Neural crest cell (in vitro differentiated cells): ENCODE measurements at regions not wholly inside any gene's neighbourhood (a gene's known extent, or its start where the extent isn't known, plus 50 kb on each side); places are given as distances from the start of the nearest gene placed in this dataset.
"Not testable (repeated sequence)": the region's sequence is repeated elsewhere in the genome, so short reads cannot be mapped to it uniquely, and the experiment has no call there.

Experiments used
- DNase-seq: peaks from one replicate; pipeline ENCODE4 v3.0.0; 2021; ENCODE audit warnings: low read depth, mixed read lengths, low spot score
- H3K27ac Mint-ChIP-seq: one replicate; pipeline ENCODE4 v1.8.0; 2021; ENCODE audit warnings: mild to moderate bottlenecking, mixed read lengths; ENCODE audit not compliant: unreplicated experiment
- H3K27me3 Mint-ChIP-seq: 2 replicates; pipeline ENCODE4 v1.8.0; 2021; ENCODE audit warnings: low read depth, mild to moderate bottlenecking, mixed read lengths
- H3K36me3 Mint-ChIP-seq: 2 replicates; pipeline ENCODE4 v1.8.0; 2021; ENCODE audit warnings: low read depth, mild to moderate bottlenecking, mixed read lengths
- H3K4me1 Mint-ChIP-seq: 2 replicates; pipeline ENCODE4 v1.8.0; 2021; ENCODE audit warnings: mixed read lengths
- H3K4me3 Mint-ChIP-seq: one replicate; pipeline ENCODE4 v1.8.0; 2021; ENCODE audit warnings: mild to moderate bottlenecking, mixed read lengths
- H3K9me3 Mint-ChIP-seq: 2 replicates; pipeline ENCODE4 v1.8.0; 2021; ENCODE audit warnings: mixed read lengths
- CTCF ChIP-seq: fragments of 200-600 bp; sonication (generic); conservative IDR thresholded peaks from 2 replicates; pipeline ENCODE4 v1.5.0; 2021; ENCODE audit warnings: antibody characterized with exemption, mild to moderate bottlenecking

GRCh38 chr17:52986056-52986662, 827.6 kb upstream of the CA10 start:
- no peak for TF ChIP-seq CTCF
- Mint-ChIP-seq H3K27me3 (peaks cover 2% of the 10 kb centered on the region), H3K27ac (no peak overlapping the region), H3K9me3 (peaks cover 3% of the 10 kb centered on the region), H3K4me3 (no peak overlapping the region), H3K4me1 (no peaks in the 10 kb centered on the region), H3K36me3 (no peaks in the 10 kb centered on the region)
- no peak for DNase-seq

DNA sequence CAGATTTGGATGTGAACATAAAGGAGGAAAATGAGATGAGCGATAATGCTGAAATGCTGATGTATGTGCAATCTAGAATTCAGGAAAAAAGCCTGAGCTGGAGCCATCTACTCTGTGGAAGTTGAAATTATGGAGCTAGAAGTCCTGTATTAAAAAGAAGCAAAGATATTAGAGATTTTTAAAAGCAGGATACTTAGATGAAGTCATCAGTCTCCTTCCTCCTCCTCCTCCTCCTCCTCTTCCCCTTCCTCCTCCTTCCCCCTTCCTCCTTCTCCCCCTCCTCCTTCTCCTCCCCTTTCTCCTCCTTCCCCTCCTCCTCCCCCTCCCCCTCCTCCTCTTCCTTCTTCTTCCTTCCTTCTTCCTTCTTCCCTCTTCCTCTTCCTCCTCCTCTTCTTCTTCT, 823.8 kb upstream of the CA10 start:
- Mint-ChIP-seq H3K27me3 (peaks cover 2% of the 10 kb centered on the region), H3K4me3 (no peak overlapping the region), H3K36me3 (no peaks in the 10 kb centered on the region), H3K27ac (no peak overlapping the region), H3K9me3 (no peaks in the 10 kb centered on the region), H3K4me1 (no peaks in the 10 kb centered on the region)
- no peak for DNase-seq
- no peak for TF ChIP-seq CTCF

- Mint-ChIP-seq H3K9me3 (no peaks in the 10 kb centered on the region), H3K4me3 (no peak overlapping the region)
Measured at GRCh38 chr17:52979921-52980320, 821.4 kb upstream of the CA10 start.

DNA sequence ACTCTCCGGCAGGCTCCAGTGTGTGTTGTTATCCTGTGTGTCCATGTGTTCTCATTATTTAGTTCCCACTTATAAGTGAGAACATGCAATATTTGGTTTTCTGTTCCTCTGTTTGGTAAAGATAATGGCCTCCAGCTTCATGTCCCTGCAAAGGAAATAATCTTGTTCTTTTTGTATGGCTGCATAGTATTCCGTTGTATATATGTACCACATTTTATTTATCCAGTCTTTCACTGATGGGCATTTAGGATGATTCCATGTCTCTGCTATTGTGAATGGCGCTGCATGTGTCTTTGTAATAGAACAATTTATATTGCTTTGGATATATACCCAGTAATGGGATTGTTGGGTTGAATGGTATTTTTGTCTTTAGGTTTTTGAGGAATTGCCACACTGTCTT, 807.3 kb upstream of the CA10 start:
- no peaks in the 10 kb centered on the region for H3K36me3 Mint-ChIP-seq
- H3K27ac Mint-ChIP-seq: no peak overlapping the region
- H3K27me3 Mint-ChIP-seq: no peaks in the 10 kb centered on the region
- no peak for TF ChIP-seq CTCF
- DNase-seq: no peak
- no peak overlapping the region for H3K4me3 Mint-ChIP-seq
- no peaks in the 10 kb centered on the region for H3K4me1 Mint-ChIP-seq
- H3K9me3 Mint-ChIP-seq: no peaks in the 10 kb centered on the region

More at GRCh38 chr17:52979921-52980320, 821.4 kb upstream of the CA10 start:
- H3K27me3 Mint-ChIP-seq: peaks cover 2% of the 10 kb centered on the region
- no peaks in the 10 kb centered on the region for H3K36me3 Mint-ChIP-seq
- no peaks in the 10 kb centered on the region for H3K4me1 Mint-ChIP-seq
- TF ChIP-seq CTCF: no peak
- H3K27ac Mint-ChIP-seq: no peak overlapping the region
- DNase-seq: no peak

- H3K36me3 Mint-ChIP-seq, DNase-seq, H3K27ac Mint-ChIP-seq, H3K9me3 Mint-ChIP-seq, H3K4me1 Mint-ChIP-seq, H3K4me3 Mint-ChIP-seq, H3K27me3 Mint-ChIP-seq: not testable (repeated sequence)
Measured at GRCh38 chr17:52961751-52962150, 803.2 kb upstream of the CA10 start.

DNA sequence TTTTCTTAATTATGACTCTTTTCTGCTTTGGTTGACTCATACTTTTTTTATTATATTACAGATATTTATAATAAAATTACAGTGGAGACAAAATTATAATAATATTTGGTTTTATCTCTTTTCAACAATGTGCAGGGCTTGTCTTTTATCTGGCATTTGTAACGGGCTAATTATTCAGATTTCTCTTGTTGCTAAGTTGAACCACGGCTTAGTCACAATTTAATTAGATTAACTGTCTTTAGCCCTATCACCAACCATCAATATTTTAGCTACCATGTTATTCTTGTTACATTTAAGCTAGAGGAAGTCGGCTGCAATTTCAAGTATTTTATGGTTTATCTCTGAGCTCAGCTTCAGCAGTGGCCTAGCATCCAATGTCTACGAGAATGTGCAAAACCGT, 798.9 kb upstream of the CA10 start:
- H3K27me3 Mint-ChIP-seq: no peaks in the 10 kb centered on the region
- no peak for DNase-seq
- H3K9me3 Mint-ChIP-seq: peaks cover 3% of the 10 kb centered on the region
- H3K27ac Mint-ChIP-seq: no peak overlapping the region
- H3K4me1 Mint-ChIP-seq: peaks cover under 1% of the 10 kb centered on the region
- no peaks in the 10 kb centered on the region for H3K36me3 Mint-ChIP-seq
- no peak for TF ChIP-seq CTCF
- no peak overlapping the region for H3K4me3 Mint-ChIP-seq
